ENCODE measurements at regions not wholly inside any gene's neighbourhood (a gene's known extent, or its start where the extent isn't known, plus 50 kb on each side); places are given as distances from the start of the nearest gene placed in this dataset.

- DNase-seq (ENCODE audit: low read depth), result no peak
These were observed 364.5 kb upstream of the MAD2L1 start for GRCh38 chr4:120431180-120431579.

GRCh38 chr4:120418146-120418545, 351.5 kb upstream of the MAD2L1 start:
- no peak for DNase-seq (ENCODE audit: low read depth)

DNA sequence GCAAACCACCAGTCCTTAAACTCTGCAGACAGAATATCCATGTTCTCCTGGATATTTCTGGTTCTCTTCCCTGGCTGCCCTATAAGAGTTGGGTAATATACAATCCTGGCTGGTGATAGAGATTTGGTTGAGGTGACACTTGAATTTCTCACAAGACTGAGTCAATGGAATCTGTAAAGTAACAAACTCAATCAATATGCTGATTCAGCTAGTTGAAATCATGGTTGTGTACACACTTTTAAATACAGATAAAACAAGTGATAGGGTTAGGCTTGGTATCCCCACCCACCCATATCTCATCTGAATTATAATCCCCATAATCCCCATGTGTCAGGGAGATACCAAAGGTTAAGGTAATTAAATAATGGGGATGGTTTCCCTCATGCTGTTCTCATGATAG, 349.2 kb upstream of the MAD2L1 start:
- DNase-seq (ENCODE audit: low read depth), result no peak

DNA sequence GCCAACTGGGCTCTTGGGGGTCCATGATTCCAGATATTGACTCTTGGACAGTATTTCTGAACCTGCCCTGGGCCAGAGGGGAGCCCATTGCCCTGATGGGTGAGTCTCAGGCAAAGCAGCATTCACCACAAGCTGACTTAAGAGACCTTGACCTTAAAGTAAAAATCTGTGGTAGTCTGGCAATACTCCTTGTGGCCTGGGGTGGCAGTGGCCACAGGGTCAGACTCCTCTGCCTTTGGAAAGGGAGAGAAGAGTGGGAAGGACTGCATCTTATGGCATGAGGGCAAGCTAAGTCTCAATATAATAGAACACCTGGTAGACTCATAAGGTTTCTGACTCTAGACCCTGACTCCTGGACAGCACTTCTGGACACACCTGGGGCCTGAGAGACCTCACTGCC, 340.3 kb upstream of the MAD2L1 start:
- no peak for DNase-seq (ENCODE audit: low read depth)

- DNase-seq (ENCODE audit: low read depth), result no peak
These were observed 336.6 kb upstream of the MAD2L1 start for GRCh38 chr4:120403296-120403695.

GRCh38 chr4:120400441-120400840, 333.8 kb upstream of the MAD2L1 start:
- no peak for DNase-seq (ENCODE audit: low read depth)

GRCh38 chr4:120399826-120400225, 333.2 kb upstream of the MAD2L1 start:
- no peak for DNase-seq (ENCODE audit: low read depth)

DNA sequence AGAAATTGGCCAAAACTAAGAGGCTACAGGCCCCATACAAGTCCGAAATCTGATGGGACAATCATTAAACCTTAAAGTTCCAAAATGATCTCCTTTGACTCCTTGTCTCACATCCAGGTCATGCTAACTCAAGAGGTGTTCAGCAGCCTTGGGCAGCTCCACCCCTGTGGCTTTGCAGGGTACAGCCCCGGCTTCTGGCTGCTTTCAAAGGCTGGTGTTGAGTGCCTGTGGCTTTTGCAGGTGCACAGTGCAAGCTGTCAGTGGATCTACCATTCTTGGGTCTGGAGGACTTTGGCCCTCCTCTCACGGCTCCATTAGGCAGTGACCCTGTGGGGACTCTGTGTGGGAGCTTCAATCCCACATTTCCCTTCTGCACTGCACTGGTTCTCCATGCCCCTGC, 329.1 kb upstream of the MAD2L1 start:
- no peak for DNase-seq (ENCODE audit: low read depth)

DNA sequence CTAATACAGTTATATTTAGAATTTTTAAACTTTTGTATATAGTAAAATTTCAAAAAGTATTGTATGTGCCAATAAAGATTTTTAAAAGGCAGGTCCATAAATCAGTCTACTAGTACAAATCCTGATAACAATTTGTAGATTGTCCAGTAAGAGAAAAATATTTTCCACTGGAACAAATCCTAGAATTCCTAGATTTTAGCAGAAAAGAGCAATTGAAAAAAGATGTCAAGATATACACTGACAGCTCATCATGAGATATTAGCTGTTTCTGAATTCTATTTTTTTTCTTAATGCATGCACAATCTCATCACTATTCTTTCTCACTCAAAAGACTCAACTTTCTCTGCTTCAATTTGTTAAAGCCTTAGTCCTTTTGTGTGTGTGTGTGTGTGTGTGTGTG, 289.2 kb upstream of the MAD2L1 start:
- no peak for DNase-seq (ENCODE audit: low read depth)

- DNase-seq (ENCODE audit: low read depth), result no peak
These were observed 287.7 kb upstream of the MAD2L1 start for GRCh38 chr4:120354381-120354780.

- DNase-seq (ENCODE audit: low read depth), result no peak
These were observed 286.6 kb upstream of the MAD2L1 start for GRCh38 chr4:120353235-120353634.

GRCh38 chr4:120352739-120353138, 286.1 kb upstream of the MAD2L1 start:
- DNase-seq (ENCODE audit: low read depth), result no peak

DNA sequence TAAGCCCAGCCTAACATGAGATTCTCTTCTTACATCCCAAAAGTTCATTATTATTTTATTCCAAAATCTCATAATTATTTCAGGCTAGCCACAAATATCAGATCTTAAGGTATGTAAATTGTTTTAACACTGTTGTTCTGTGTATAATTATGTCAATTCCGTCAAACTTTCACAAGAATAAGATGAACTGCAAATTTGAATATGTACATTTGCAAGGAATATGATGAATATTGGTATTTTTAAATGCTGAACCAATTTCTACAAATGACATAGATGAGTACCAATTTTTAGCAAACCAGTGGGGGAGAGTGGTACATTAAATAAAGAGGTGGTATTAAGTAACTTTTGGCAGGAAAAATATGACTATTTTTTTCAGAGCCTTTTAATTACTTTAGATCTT, 282.3 kb upstream of the MAD2L1 start:
- DNase-seq (ENCODE audit: low read depth), result no peak

- no peak for DNase-seq (ENCODE audit: low read depth)
These were observed 281.9 kb upstream of the MAD2L1 start for GRCh38 chr4:120348521-120348920.

DNA sequence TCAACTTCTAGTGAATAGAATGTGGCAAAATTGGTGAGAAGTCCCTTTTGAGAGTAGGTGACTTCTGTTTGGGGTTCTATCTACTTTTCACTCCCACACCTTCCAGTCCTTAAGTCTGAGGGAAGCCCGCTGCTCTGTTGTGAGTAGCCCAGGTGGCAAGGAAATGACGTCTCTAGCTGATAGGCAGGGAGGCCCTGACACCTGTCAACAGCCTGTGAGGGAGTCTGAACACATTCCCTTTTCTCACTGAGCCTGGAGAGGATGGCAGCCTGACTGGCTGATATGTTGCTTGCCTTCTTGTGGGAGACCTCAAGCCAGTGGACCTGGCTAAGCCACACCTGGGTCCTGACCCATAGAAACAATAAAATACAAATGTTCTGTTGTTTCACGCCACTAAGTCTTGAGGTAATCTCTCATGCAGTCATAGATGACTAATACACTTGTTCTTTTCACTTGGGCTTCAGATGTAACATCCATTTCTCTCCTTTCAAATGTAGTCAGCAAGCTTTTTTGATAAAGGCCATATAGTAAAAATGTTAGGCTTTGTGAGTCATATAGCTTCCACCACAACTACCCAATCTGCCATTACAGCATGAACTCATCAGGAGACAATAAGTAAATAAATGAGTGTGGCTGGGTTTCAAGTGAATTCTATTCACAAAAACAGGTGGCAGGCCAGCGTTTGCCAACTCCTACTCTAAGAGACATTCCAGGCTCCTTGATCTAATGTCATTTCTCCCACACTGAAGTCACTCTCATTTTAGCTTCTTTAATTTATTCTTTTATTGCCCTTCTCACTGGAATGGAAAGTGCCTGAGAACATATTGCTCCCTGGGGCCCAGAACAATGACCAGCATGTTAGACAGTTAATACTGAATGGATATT, 265.1 kb upstream of the MAD2L1 start:
- no peak for DNase-seq (ENCODE audit: low read depth)

DNA sequence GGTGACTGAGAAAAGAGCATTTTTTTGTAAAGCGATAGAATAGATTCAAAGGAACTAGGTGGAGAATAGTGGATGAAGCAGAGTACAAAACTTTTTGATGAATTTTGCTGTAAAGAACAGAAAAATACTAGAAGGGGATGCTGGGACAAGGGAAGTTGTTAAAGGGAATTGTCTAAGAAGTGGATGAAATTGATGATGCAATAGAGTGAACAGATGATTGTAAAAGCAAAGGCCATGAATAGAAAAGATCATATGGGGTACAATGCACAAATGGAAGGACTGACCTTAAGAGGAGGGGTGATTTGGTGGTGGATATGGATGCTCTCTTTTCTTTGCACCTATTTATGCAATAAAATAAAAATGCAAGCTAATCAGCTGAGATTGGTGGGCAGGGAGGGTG, 262.7 kb upstream of the MAD2L1 start:
- no peak for DNase-seq (ENCODE audit: low read depth)

DNA sequence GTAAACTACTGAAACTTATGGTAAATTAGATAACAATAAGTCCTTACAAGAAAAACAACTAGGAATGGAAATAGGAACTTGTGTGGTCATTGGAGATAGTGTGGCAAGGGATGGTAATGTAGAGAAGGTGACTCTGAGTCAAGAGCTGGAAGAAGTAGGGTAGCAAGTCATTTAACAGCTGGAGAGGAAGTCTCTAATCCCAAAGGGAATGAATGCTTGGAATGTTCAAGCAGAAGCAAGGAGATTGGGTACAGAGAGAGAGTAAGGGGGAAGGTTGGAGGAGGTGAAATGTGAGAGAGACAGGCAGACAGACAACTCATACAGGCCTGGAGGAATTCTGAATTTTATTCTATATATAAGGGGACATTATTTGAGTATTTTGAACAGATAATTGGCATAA, 260.6 kb upstream of the MAD2L1 start:
- DNase-seq (ENCODE audit: low read depth), result no peak

DNA sequence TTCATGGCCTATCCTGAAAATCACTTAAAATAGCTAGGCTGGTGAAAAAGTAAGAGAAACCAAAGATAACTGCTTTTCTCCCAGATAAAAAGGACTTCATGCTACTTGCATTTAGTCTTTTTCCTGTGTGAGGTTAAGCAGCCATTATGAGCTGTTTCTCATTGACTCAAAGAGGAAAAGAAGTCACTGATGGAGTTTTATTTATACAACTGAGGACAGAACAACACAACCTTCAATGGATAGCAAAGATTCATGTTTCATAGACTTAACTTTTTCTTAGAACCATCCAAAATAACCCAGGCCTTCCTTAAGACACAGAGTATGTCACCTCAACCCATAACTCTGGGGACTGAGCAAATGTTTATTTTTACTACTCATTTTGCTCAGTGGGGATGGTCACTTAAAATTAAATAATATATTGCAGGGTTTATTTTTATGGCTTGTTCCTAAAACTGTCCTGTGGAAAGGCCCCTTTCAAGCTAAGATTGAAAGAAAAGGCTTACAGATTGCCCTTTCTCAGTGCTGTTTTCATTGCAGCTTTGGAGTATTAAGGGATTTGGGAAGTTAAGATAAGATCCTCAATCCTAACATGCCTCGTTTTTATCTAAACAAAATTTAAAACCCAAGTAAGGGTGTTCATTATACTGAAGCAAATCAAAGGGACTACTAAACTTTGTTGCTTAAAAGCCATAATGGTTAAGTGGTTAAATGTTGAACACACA, 252.6 kb upstream of the MAD2L1 start:
- DNase-seq (ENCODE audit: low read depth), result no peak

GRCh38 chr4:120318196-120318846, 251.7 kb upstream of the MAD2L1 start:
- DNase-seq (ENCODE audit: low read depth), result no peak

DNA sequence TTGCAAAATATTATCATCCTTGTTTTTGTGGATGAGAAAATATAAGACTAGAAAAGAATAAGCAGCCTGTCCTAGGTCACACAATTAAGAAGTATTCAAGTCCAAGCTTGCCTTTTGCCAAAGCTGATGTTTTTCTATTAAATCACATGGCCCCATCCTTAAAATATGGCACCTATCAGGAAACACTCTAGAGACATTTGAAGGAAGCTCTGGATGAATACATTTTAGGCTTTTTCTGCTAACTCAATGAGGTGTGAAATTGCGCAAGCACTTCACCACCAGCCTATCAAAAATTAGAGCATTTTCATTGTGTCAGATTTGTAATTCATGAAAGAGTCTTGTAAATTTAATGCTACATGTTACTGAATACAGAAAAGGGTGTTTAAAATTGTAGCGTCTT, 251.1 kb upstream of the MAD2L1 start:
- no peak for DNase-seq (ENCODE audit: low read depth)

- no peak for DNase-seq (ENCODE audit: low read depth)
These were observed 249.8 kb upstream of the MAD2L1 start for GRCh38 chr4:120316416-120316815.

- DNase-seq (ENCODE audit: low read depth), result no peak
These were observed 248.3 kb upstream of the MAD2L1 start for GRCh38 chr4:120314969-120315368.

DNA sequence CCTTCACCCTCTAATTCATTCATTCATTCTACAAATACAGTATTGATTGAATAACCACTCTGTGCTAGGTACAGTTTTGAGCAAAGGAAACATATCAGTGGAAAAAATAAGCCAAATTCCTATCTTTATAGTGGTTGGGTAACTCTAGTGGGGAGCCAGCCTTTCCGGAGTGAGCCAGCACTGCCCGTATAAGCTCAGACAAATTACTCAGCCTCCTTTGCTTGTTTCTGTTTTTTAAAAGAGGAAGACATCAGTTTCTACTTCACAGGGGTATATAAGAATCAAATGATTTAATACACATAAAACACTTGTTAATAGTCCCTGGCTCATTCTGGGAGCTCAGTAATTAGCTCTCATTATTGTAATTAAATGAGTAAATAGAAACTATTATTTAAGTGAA, 238.2 kb upstream of the MAD2L1 start:
- no peak for DNase-seq (ENCODE audit: low read depth)
